ENCODE measurements at regions not wholly inside any gene's neighbourhood (a gene's known extent, or its start where the extent isn't known, plus 50 kb on each side); places are given as distances from the start of the nearest gene placed in this dataset.

DNA sequence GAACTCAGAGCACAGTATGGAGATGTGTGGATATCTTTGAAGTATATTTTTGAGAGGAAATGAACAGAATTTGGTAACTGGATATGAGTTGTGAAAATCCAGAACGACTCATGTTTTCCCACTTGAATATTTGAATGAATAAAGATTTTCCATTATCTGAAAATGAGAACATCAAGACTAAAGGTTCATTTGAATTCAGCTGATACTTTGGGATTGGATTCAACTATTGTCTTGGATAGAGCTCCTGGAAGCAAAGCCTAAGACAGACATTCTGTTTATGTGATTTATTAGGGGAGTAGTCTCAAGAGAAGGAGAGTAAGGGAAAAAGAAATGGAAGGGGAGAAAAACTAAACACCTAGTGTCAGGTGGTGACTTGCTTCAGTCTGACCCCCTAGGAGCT lies 256.0 kb upstream of the LYPLAL1 start:
- TF ChIP-seq, protein P1, sequence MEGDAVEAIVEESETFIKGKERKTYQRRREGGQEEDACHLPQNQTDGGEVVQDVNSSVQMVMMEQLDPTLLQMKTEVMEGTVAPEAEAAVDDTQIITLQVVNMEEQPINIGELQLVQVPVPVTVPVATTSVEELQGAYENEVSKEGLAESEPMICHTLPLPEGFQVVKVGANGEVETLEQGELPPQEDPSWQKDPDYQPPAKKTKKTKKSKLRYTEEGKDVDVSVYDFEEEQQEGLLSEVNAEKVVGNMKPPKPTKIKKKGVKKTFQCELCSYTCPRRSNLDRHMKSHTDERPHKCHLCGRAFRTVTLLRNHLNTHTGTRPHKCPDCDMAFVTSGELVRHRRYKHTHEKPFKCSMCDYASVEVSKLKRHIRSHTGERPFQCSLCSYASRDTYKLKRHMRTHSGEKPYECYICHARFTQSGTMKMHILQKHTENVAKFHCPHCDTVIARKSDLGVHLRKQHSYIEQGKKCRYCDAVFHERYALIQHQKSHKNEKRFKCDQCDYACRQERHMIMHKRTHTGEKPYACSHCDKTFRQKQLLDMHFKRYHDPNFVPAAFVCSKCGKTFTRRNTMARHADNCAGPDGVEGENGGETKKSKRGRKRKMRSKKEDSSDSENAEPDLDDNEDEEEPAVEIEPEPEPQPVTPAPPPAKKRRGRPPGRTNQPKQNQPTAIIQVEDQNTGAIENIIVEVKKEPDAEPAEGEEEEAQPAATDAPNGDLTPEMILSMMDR (IDR thresholded peaks at IDR 0.05), result no peak
- TF ChIP-seq POLR2A (IDR thresholded peaks at IDR 0.05), result no peak

All from esophagus squamous epithelium (tissue), 4 donors.